ENCODE measurements at regions not wholly inside any gene's neighbourhood (a gene's known extent, or its start where the extent isn't known, plus 50 kb on each side); places are given as distances from the start of the nearest gene placed in this dataset.

- no peak overlapping the region for H3K27ac Mint-ChIP-seq
- H3K4me1 Mint-ChIP-seq = no peaks in the 10 kb centered on the region
- peaks cover 3% of the 10 kb centered on the region for H3K27me3 Mint-ChIP-seq
- no peaks in the 10 kb centered on the region for H3K36me3 Mint-ChIP-seq
- no peaks in the 10 kb centered on the region for H3K9me3 Mint-ChIP-seq
- H3K4me3 Mint-ChIP-seq = no peak overlapping the region
Observed at GRCh38 chr3:160134964-160135363, 90.3 kb upstream of the C3orf80 start.

- peaks cover 2% of the 10 kb centered on the region for H3K27me3 Mint-ChIP-seq
- no peak overlapping the region for H3K4me3 Mint-ChIP-seq
- H3K9me3 Mint-ChIP-seq = no peaks in the 10 kb centered on the region
- no peak overlapping the region for H3K27ac Mint-ChIP-seq
- no peaks in the 10 kb centered on the region for H3K36me3 Mint-ChIP-seq
- no peaks in the 10 kb centered on the region for H3K4me1 Mint-ChIP-seq
Observed at GRCh38 chr3:160135851-160136250, 89.4 kb upstream of the C3orf80 start.

GRCh38 chr3:160136421-160136820 lies 88.8 kb upstream of the C3orf80 start:
- Mint-ChIP-seq H3K27me3 (no peaks in the 10 kb centered on the region), H3K4me3 (no peak overlapping the region), H3K4me1 (no peaks in the 10 kb centered on the region), H3K36me3 (no peaks in the 10 kb centered on the region), H3K9me3 (no peaks in the 10 kb centered on the region), H3K27ac (no peak overlapping the region)

GRCh38 chr3:160139291-160139690 lies 85.9 kb upstream of the C3orf80 start:
- Mint-ChIP-seq H3K36me3 (no peaks in the 10 kb centered on the region), H3K9me3 (no peaks in the 10 kb centered on the region), H3K27me3 (peaks cover 5% of the 10 kb centered on the region), H3K4me1 (no peaks in the 10 kb centered on the region), H3K27ac (no peak overlapping the region), H3K4me3 (no peak overlapping the region)

- H3K27me3 Mint-ChIP-seq = peaks cover 5% of the 10 kb centered on the region
- no peaks in the 10 kb centered on the region for H3K9me3 Mint-ChIP-seq
- no peak overlapping the region for H3K4me3 Mint-ChIP-seq
- no peak overlapping the region for H3K27ac Mint-ChIP-seq
- H3K4me1 Mint-ChIP-seq = no peaks in the 10 kb centered on the region
- no peaks in the 10 kb centered on the region for H3K36me3 Mint-ChIP-seq
Observed at GRCh38 chr3:160140756-160141155, 84.5 kb upstream of the C3orf80 start.

GRCh38 chr3:160141485-160142185 lies 83.6 kb upstream of the C3orf80 start:
- Mint-ChIP-seq H3K27me3 (peaks cover 5% of the 10 kb centered on the region), H3K27ac (no peak overlapping the region), H3K36me3 (no peaks in the 10 kb centered on the region), H3K9me3 (no peaks in the 10 kb centered on the region), H3K4me1 (no peaks in the 10 kb centered on the region), H3K4me3 (no peak overlapping the region)

- Mint-ChIP-seq H3K9me3 (no peaks in the 10 kb centered on the region), H3K27me3 (peaks cover 9% of the 10 kb centered on the region), H3K27ac (no peak overlapping the region), H3K36me3 (no peaks in the 10 kb centered on the region), H3K4me1 (no peaks in the 10 kb centered on the region), H3K4me3 (no peak overlapping the region)
Observed at GRCh38 chr3:160143482-160143881, 81.7 kb upstream of the C3orf80 start.

GRCh38 chr3:160150066-160150465 lies 75.2 kb upstream of the C3orf80 start:
- Mint-ChIP-seq H3K27me3 (peaks cover 4% of the 10 kb centered on the region), H3K27ac (no peak overlapping the region), H3K9me3 (no peaks in the 10 kb centered on the region), H3K4me1 (no peaks in the 10 kb centered on the region), H3K4me3 (no peak overlapping the region), H3K36me3 (no peaks in the 10 kb centered on the region)

GRCh38 chr3:160150525-160150924 lies 74.7 kb upstream of the C3orf80 start:
- Mint-ChIP-seq H3K4me3 (no peak overlapping the region), H3K9me3 (no peaks in the 10 kb centered on the region), H3K4me1 (no peaks in the 10 kb centered on the region), H3K27ac (no peak overlapping the region), H3K36me3 (no peaks in the 10 kb centered on the region), H3K27me3 (peaks cover 4% of the 10 kb centered on the region)

GRCh38 chr3:160152638-160153037 lies 72.6 kb upstream of the C3orf80 start:
- Mint-ChIP-seq H3K27me3 (peaks cover 4% of the 10 kb centered on the region), H3K27ac (no peak overlapping the region), H3K9me3 (no peaks in the 10 kb centered on the region), H3K36me3 (no peaks in the 10 kb centered on the region), H3K4me3 (no peak overlapping the region), H3K4me1 (no peaks in the 10 kb centered on the region)

GRCh38 chr3:160154033-160154432 lies 71.2 kb upstream of the C3orf80 start:
- Mint-ChIP-seq H3K27me3 (peaks cover 1% of the 10 kb centered on the region), H3K36me3 (no peaks in the 10 kb centered on the region), H3K4me1 (no peaks in the 10 kb centered on the region), H3K4me3 (no peak overlapping the region), H3K27ac (no peak overlapping the region), H3K9me3 (no peaks in the 10 kb centered on the region)

GRCh38 chr3:160154596-160154995 lies 70.6 kb upstream of the C3orf80 start:
- Mint-ChIP-seq H3K36me3 (no peaks in the 10 kb centered on the region), H3K4me1 (no peaks in the 10 kb centered on the region), H3K27ac (no peak overlapping the region), H3K4me3 (no peak overlapping the region), H3K9me3 (no peaks in the 10 kb centered on the region), H3K27me3 (peaks cover 1% of the 10 kb centered on the region)

GRCh38 chr3:160157321-160157720 lies 67.9 kb upstream of the C3orf80 start:
- no peak overlapping the region for H3K4me3 Mint-ChIP-seq
- no peaks in the 10 kb centered on the region for H3K9me3 Mint-ChIP-seq
- H3K4me1 Mint-ChIP-seq = no peaks in the 10 kb centered on the region
- H3K27me3 Mint-ChIP-seq = peaks cover 1% of the 10 kb centered on the region
- H3K36me3 Mint-ChIP-seq = no peaks in the 10 kb centered on the region
- H3K27ac Mint-ChIP-seq = no peak overlapping the region

GRCh38 chr3:160159341-160159740 lies 65.9 kb upstream of the C3orf80 start:
- Mint-ChIP-seq H3K27me3 (peaks cover 3% of the 10 kb centered on the region), H3K4me3 (no peak overlapping the region)

GRCh38 chr3:160159806-160160205 lies 65.4 kb upstream of the C3orf80 start:
- H3K4me1 Mint-ChIP-seq = no peaks in the 10 kb centered on the region
- no peak overlapping the region for H3K27ac Mint-ChIP-seq
- no peaks in the 10 kb centered on the region for H3K9me3 Mint-ChIP-seq
- H3K36me3 Mint-ChIP-seq = no peaks in the 10 kb centered on the region
- H3K27me3 Mint-ChIP-seq = peaks cover 3% of the 10 kb centered on the region
- H3K4me3 Mint-ChIP-seq = no peak overlapping the region

More at GRCh38 chr3:160159341-160159740, 65.9 kb upstream of the C3orf80 start:
- Mint-ChIP-seq H3K36me3 (no peaks in the 10 kb centered on the region), H3K27ac (no peak overlapping the region), H3K4me1 (no peaks in the 10 kb centered on the region), H3K9me3 (no peaks in the 10 kb centered on the region)

- no peaks in the 10 kb centered on the region for H3K9me3 Mint-ChIP-seq
- no peaks in the 10 kb centered on the region for H3K4me1 Mint-ChIP-seq
- H3K27ac Mint-ChIP-seq = no peak overlapping the region
- peaks cover 2% of the 10 kb centered on the region for H3K27me3 Mint-ChIP-seq
- no peak overlapping the region for H3K4me3 Mint-ChIP-seq
- no peaks in the 10 kb centered on the region for H3K36me3 Mint-ChIP-seq
Observed at GRCh38 chr3:160161921-160162320, 63.3 kb upstream of the C3orf80 start.

GRCh38 chr3:160162440-160162839 lies 62.8 kb upstream of the C3orf80 start:
- Mint-ChIP-seq H3K36me3 (no peaks in the 10 kb centered on the region), H3K9me3 (no peaks in the 10 kb centered on the region), H3K27me3 (peaks cover 2% of the 10 kb centered on the region), H3K27ac (no peak overlapping the region), H3K4me3 (no peak overlapping the region), H3K4me1 (no peaks in the 10 kb centered on the region)

Measured in activated naive CD4-positive, alpha-beta T cell treated with anti-CD3 and anti-CD28 coated beads, Interleukin-2, amount 50 U/mL, for 24 hours (primary cell).